IPS DF 4.7 (cell line): ENCODE measurements at regions not wholly inside any gene's neighbourhood (a gene's known extent, or its start where the extent isn't known, plus 50 kb on each side); places are given as distances from the start of the nearest gene placed in this dataset.
"Not testable (repeated sequence)": the region's sequence is repeated elsewhere in the genome, so short reads cannot be mapped to it uniquely, and the experiment has no call there.

Source experiments
- DNase-seq: peaks from one replicate; pipeline ENCODE4 v3.0.0-alpha.2; 2013; ENCODE audit warnings: low spot score; ENCODE audit errors: extremely low read depth

GRCh38 chr4:81737865-81738559, 266.3 kb upstream of the RASGEF1B start:
- no peak for DNase-seq

- DNase-seq, result no peak
Measured at GRCh38 chr4:81736324-81736723, 264.6 kb upstream of the RASGEF1B start.

- DNase-seq, result no peak
Measured at GRCh38 chr4:81732980-81733379, 261.3 kb upstream of the RASGEF1B start.

GRCh38 chr4:81724925-81725329, 253.2 kb upstream of the RASGEF1B start:
- DNase-seq, result no peak

GRCh38 chr4:81723927-81724587, 252.3 kb upstream of the RASGEF1B start:
- no peak for DNase-seq

- DNase-seq, result no peak
Measured at GRCh38 chr4:81723019-81723884, 251.5 kb upstream of the RASGEF1B start.

GRCh38 chr4:81722290-81722851, 250.7 kb upstream of the RASGEF1B start:
- DNase-seq, result no peak

GRCh38 chr4:81715757-81716156, 244.1 kb upstream of the RASGEF1B start:
- no peak for DNase-seq

GRCh38 chr4:81715357-81715756, 243.7 kb upstream of the RASGEF1B start:
- not testable (repeated sequence) for DNase-seq

GRCh38 chr4:81714291-81714690, 242.6 kb upstream of the RASGEF1B start:
- DNase-seq, result no peak

GRCh38 chr4:81712714-81713113, 241.0 kb upstream of the RASGEF1B start:
- DNase-seq, result no peak

GRCh38 chr4:81704461-81704860, 232.8 kb upstream of the RASGEF1B start:
- no peak for DNase-seq

- DNase-seq, result no peak
Measured at GRCh38 chr4:81700189-81700588, 228.5 kb upstream of the RASGEF1B start.

GRCh38 chr4:81698538-81699296, 227.0 kb upstream of the RASGEF1B start:
- DNase-seq, result no peak

- DNase-seq, result no peak
Measured at GRCh38 chr4:81694176-81694913, 222.6 kb upstream of the RASGEF1B start.

GRCh38 chr4:81690871-81691270, 219.2 kb upstream of the RASGEF1B start:
- DNase-seq, result no peak

GRCh38 chr4:81688085-81688484, 216.4 kb upstream of the RASGEF1B start:
- DNase-seq, result no peak

- DNase-seq, result no peak
Measured at GRCh38 chr4:81687471-81687870, 215.8 kb upstream of the RASGEF1B start.

GRCh38 chr4:81685104-81685503, 213.4 kb upstream of the RASGEF1B start:
- DNase-seq, result no peak

- no peak for DNase-seq
Measured at GRCh38 chr4:81684352-81684751, 212.6 kb upstream of the RASGEF1B start.
